Tibial nerve (tissue), 3 donors: ENCODE measurements at regions not wholly inside any gene's neighbourhood (a gene's known extent, or its start where the extent isn't known, plus 50 kb on each side); places are given as distances from the start of the nearest gene placed in this dataset.
"Not testable (repeated sequence)": the region's sequence is repeated elsewhere in the genome, so short reads cannot be mapped to it uniquely, and the experiment has no call there.

Source experiments
- POLR2A ChIP-seq, 2 donors: fragments of 450-650 bp; IDR thresholded peaks; one replicate each; pipeline ENCODE4 v1.6.1; 2017; ENCODE audit warnings: antibody characterized with exemption in 2 of 2, mild to moderate bottlenecking in 2 of 2, moderate library complexity in 2 of 2
- TF ChIP-seq, protein P1 (sequence below), 5 experiments: fragments of 200-600 bp in 3 of 5; fragments of 450-650 bp in 2 of 5; sonication (generic) in 3 of 5; IDR thresholded peaks; one replicate each; pipeline ENCODE4 v1.5.1; 2016 to 2019; ENCODE audit warnings: antibody characterized with exemption in 5 of 5, mild to moderate bottlenecking in 3 of 5, moderate library complexity in 2 of 5

DNA sequence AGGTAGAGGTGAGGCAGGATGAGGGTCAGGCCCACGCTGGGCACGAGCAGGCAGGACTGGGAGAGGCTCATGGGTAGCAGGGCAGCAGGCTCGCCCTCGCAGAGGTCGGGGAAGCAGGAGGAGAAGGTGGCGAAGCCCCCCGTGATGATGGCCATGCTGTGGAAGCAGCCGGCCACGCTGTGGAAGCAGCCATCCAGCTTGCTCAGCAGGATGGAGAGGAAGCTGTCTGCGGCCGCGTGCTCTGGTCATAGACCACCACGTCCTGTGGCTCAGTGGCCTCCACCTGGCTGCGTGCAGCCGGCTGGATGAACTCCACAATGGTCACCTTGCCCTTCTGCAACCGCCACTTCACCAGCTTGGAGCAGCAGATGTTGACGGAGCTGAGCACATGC is 135.6 kb upstream of the PTPN20 start:
- TF ChIP-seq, protein P1, sequence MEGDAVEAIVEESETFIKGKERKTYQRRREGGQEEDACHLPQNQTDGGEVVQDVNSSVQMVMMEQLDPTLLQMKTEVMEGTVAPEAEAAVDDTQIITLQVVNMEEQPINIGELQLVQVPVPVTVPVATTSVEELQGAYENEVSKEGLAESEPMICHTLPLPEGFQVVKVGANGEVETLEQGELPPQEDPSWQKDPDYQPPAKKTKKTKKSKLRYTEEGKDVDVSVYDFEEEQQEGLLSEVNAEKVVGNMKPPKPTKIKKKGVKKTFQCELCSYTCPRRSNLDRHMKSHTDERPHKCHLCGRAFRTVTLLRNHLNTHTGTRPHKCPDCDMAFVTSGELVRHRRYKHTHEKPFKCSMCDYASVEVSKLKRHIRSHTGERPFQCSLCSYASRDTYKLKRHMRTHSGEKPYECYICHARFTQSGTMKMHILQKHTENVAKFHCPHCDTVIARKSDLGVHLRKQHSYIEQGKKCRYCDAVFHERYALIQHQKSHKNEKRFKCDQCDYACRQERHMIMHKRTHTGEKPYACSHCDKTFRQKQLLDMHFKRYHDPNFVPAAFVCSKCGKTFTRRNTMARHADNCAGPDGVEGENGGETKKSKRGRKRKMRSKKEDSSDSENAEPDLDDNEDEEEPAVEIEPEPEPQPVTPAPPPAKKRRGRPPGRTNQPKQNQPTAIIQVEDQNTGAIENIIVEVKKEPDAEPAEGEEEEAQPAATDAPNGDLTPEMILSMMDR (IDR thresholded peaks at IDR 0.05): not testable (repeated sequence)
- TF ChIP-seq POLR2A (IDR thresholded peaks at IDR 0.05): not testable (repeated sequence)
